ENCODE measurements at regions not wholly inside any gene's neighbourhood (a gene's known extent, or its start where the extent isn't known, plus 50 kb on each side); places are given as distances from the start of the nearest gene placed in this dataset.

- TF ChIP-seq CTCF (IDR thresholded peaks at IDR 0.05; ENCODE audit: low read depth, low read length, poor library complexity, severe bottlenecking) (no peak), EZH2phosphoT487 (IDR thresholded peaks at IDR 0.05; ENCODE audit: borderline replicate concordance, low read length) (no peak)
Measured at GRCh38 chr15:98190914-98191313, 230.4 kb downstream of the ARRDC4 start.

Data from DOHH2 (cell line).